ENCODE measurements at regions not wholly inside any gene's neighbourhood (a gene's known extent, or its start where the extent isn't known, plus 50 kb on each side); places are given as distances from the start of the nearest gene placed in this dataset.

DNA sequence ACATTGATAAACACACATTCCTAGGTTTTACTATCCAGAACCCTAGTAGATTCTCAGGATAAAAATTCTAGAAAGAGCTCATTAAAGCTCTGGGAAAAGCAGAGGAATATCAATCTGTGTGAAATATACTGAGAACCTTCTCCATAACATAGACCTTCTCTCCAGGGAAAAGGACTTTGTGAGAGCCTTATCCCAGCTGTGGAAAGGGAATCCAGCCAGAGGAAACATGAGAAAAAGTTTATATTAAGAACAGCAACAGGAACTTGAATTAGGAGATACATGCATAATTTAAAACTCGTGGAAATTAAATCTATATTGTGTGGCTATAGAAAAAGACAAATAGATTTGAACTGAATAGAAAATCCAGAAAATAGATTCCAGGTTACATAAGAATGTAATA is 1639.9 kb downstream of the EFNB2 start:
- Histone ChIP-seq H3K36me3 (replicated peaks; ENCODE audit: insufficient read depth, low read depth) (no peaks in the 10 kb centered on the region), H3K4me2 (no peak overlapping the region), H3K4me1 (ENCODE audit: insufficient read depth) (no peaks in the 10 kb centered on the region), H3K79me2 (no peaks in the 10 kb centered on the region), H3K27me3 (no peaks in the 10 kb centered on the region), H4K20me1 (ENCODE audit: insufficient read depth, poor library complexity, severe bottlenecking) (no peaks in the 10 kb centered on the region), H3K4me3 (no peak overlapping the region), H2AFZ (no peak overlapping the region), H3K9me2 (replicated peaks; ENCODE audit: insufficient read depth) (no peaks in the 10 kb centered on the region), H3K9me3 (ENCODE audit: low read depth) (no peaks in the 10 kb centered on the region), H3K27ac (no peak overlapping the region)
- TF ChIP-seq, protein P1, sequence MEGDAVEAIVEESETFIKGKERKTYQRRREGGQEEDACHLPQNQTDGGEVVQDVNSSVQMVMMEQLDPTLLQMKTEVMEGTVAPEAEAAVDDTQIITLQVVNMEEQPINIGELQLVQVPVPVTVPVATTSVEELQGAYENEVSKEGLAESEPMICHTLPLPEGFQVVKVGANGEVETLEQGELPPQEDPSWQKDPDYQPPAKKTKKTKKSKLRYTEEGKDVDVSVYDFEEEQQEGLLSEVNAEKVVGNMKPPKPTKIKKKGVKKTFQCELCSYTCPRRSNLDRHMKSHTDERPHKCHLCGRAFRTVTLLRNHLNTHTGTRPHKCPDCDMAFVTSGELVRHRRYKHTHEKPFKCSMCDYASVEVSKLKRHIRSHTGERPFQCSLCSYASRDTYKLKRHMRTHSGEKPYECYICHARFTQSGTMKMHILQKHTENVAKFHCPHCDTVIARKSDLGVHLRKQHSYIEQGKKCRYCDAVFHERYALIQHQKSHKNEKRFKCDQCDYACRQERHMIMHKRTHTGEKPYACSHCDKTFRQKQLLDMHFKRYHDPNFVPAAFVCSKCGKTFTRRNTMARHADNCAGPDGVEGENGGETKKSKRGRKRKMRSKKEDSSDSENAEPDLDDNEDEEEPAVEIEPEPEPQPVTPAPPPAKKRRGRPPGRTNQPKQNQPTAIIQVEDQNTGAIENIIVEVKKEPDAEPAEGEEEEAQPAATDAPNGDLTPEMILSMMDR (IDR thresholded peaks at IDR 0.05; ENCODE audit: poor library complexity): no peak
- no peak for TF ChIP-seq EZH2 (IDR thresholded peaks at IDR 0.05; ENCODE audit: borderline replicate concordance)
- no peak for TF ChIP-seq EZH2phosphoT487 (IDR thresholded peaks at IDR 0.05; ENCODE audit: low read depth, severe bottlenecking, unreplicated experiment)
- DNase-seq (ENCODE audit: low spot score): no peak
- WGBS (ENCODE audit: low lambda C conversion rate, missing lambda C conversion rate): 45% methylated on average over 1 of the region's 1 CpG

DNA sequence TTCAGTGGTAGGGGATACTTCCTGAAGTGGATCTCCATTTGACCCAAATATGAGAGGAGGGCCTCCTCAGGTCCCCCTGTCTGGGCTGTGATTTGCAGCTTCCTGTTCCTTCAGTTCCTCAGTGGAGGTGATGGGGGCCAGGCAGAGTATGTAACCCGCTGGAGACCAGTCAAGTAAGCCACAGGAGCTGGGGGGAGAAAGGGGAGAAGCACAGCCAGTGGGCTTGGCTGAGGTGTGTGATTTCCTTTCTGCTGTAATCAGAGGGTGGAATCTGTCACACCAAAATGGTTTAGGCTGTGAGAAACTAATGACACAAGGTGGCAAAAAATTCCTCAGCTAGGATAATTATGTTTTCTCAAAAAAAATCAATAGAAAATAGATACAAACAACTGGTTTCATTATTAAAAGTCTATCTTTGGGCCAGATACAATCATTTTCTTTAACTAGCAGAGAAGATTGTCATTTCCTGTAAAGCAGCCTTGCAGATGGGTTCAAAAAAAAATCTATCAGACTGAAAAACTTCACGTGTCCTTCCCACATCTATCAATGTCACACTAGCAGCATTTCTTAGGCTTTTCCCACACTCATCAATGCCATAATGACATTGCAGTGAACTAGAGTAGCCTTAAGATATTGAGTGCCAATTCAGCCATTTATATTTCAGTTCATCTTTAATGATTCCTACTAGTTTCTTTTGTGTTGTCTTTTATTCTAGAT is 1660.3 kb downstream of the EFNB2 start:
- H3K27ac ChIP-seq: no peak overlapping the region
- H3K4me1 ChIP-seq (ENCODE audit: insufficient read depth): peaks cover 3% of the 10 kb centered on the region
- H3K9me2 ChIP-seq (replicated peaks; ENCODE audit: insufficient read depth): no peaks in the 10 kb centered on the region
- H4K20me1 ChIP-seq (ENCODE audit: insufficient read depth, poor library complexity, severe bottlenecking): no peaks in the 10 kb centered on the region
- H2AFZ ChIP-seq: no peak overlapping the region
- H3K4me2 ChIP-seq: no peak overlapping the region
- H3K36me3 ChIP-seq (replicated peaks; ENCODE audit: insufficient read depth, low read depth): no peaks in the 10 kb centered on the region
- WGBS (ENCODE audit: low lambda C conversion rate, missing lambda C conversion rate): 78% methylated on average over 2 of the region's 2 CpGs
- H3K27me3 ChIP-seq: no peaks in the 10 kb centered on the region
- DNase-seq (ENCODE audit: low spot score): no peak
- H3K9me3 ChIP-seq (ENCODE audit: low read depth): no peaks in the 10 kb centered on the region
- no peak overlapping the region for H3K4me3 ChIP-seq
- TF ChIP-seq EZH2 (IDR thresholded peaks at IDR 0.05; ENCODE audit: borderline replicate concordance): no peak
- TF ChIP-seq, protein P1 (IDR thresholded peaks at IDR 0.05; ENCODE audit: poor library complexity): no peak
- TF ChIP-seq EZH2phosphoT487 (IDR thresholded peaks at IDR 0.05; ENCODE audit: low read depth, severe bottlenecking, unreplicated experiment): no peak
- no peaks in the 10 kb centered on the region for H3K79me2 ChIP-seq

DNA sequence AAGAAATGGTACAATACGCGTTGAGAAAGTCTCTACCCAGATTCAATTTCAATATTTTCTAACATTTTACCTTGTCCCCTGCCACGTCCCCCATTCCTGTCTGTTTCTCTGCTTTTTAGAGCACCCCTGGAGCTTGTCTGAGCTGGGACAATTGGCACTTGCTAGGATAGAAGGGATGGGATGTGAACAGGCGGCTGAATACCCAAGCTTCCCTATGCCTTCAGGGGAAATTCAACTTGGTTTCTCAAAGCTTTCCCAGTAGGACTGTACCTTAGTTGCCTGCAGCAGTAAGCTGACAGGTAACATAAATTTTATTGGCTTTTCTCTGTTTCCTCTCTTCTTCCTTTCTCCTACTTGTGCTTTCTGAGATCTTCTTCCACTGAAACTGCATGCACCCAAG is 1663.3 kb downstream of the EFNB2 start:
- no peak for DNase-seq (ENCODE audit: low spot score)
- Histone ChIP-seq H3K79me2 (no peaks in the 10 kb centered on the region), H3K27ac (no peak overlapping the region), H3K36me3 (replicated peaks; ENCODE audit: insufficient read depth, low read depth) (no peaks in the 10 kb centered on the region), H3K4me2 (no peak overlapping the region), H3K9me2 (replicated peaks; ENCODE audit: insufficient read depth) (no peaks in the 10 kb centered on the region), H4K20me1 (ENCODE audit: insufficient read depth, poor library complexity, severe bottlenecking) (no peaks in the 10 kb centered on the region), H3K4me1 (ENCODE audit: insufficient read depth) (peaks cover 3% of the 10 kb centered on the region), H3K4me3 (no peak overlapping the region), H2AFZ (no peak overlapping the region), H3K9me3 (ENCODE audit: low read depth) (no peaks in the 10 kb centered on the region), H3K27me3 (no peaks in the 10 kb centered on the region)
- WGBS (ENCODE audit: low lambda C conversion rate, missing lambda C conversion rate): 71% methylated on average over 4 of the region's 4 CpGs
- TF ChIP-seq EZH2 (IDR thresholded peaks at IDR 0.05; ENCODE audit: borderline replicate concordance) (no peak), EZH2phosphoT487 (IDR thresholded peaks at IDR 0.05; ENCODE audit: low read depth, severe bottlenecking, unreplicated experiment) (no peak)
- TF ChIP-seq, protein P1 (IDR thresholded peaks at IDR 0.05; ENCODE audit: poor library complexity): no peak

All from hepatocyte (in vitro differentiated cells).